ENCODE measurements at regions not wholly inside any gene's neighbourhood (a gene's known extent, or its start where the extent isn't known, plus 50 kb on each side); places are given as distances from the start of the nearest gene placed in this dataset.

GRCh38 chr16:51596247-51596646 is 445.2 kb upstream of the SALL1 start:
- Mint-ChIP-seq H3K27me3 (no peaks in the 10 kb centered on the region), H3K9me3 (peaks cover 6% of the 10 kb centered on the region), H3K4me3 (no peak overlapping the region), H3K4me1 (ENCODE audit: low read depth) (no peaks in the 10 kb centered on the region), H3K27ac (no peak overlapping the region), H3K36me3 (ENCODE audit: low read depth) (no peaks in the 10 kb centered on the region)
- Histone ChIP-seq H3K9me3 (ENCODE audit: control insufficient read depth in 1 of 2, insufficient read depth in 1 of 2, low read length in 2 of 2) (peaks cover 0 to 10% of the 10 kb centered on the region in 2 experiments), H3K4me1 (ENCODE audit: insufficient read depth, low read length) (no peaks in the 10 kb centered on the region), H3K27me3 (ENCODE audit: control insufficient read depth in 1 of 2, insufficient read depth in 2 of 2, low read length in 2 of 2) (no peaks in the 10 kb centered on the region), H3K36me3 (ENCODE audit: insufficient read depth, low read length) (no peaks in the 10 kb centered on the region), H3K4me3 (ENCODE audit: low read length) (no peak overlapping the region), H3K27ac (ENCODE audit: low read depth in 1 of 2, low read length in 2 of 2) (no peak overlapping the region)
- DNase-seq = no peak
- CTCF ChIA-PET = no interaction called here
- intact Hi-C loops (cut with DNase I, micrococcal nuclease) = no loop called here
- no peak for TF ChIP-seq CTCF (IDR thresholded peaks at IDR 0.05)
- POLR2A ChIA-PET = no interaction called here
- ATAC-seq (ENCODE audit: poor library complexity) = no peak

DNA sequence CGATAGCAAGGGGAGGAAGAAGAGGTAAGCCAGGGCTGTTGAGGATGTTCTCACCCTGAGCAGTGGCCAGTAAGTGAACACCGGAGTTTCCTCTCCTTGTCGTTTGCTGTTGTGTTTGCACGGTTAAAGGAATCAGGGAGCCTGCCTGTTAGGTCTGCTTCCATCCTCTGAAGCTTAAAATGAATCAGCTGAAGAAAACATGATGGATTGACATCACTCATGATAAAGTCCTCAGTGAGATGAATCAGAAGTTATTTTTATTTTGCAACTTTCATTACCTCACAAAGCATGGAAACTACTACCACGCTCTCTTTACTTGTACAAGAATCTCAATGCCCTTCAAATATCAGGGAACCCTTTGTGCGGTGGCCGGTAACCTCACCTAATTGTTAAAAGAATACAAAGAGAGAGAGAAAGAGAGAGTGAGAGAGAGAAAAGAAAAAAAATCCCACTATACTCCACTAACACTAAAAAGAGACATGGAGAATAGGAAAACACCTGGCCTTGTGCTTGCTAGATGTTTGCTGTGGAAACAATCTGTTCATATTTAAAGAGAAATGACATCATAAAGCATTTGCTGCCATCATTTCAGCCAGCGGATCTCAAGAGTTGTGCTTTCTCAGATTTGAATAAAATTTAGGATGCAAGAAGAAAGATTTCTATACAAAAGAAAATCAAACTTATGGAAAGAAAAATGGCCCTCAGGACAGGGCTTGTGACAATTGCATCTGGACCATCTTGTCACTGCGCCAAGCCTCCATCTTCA is 441.6 kb upstream of the SALL1 start:
- peaks cover 3% of the 10 kb centered on the region for H3K9me3 Mint-ChIP-seq
- H3K36me3 Mint-ChIP-seq (ENCODE audit: low read depth) = no peaks in the 10 kb centered on the region
- H3K4me1 Mint-ChIP-seq (ENCODE audit: low read depth) = no peaks in the 10 kb centered on the region
- Histone ChIP-seq H3K4me3 (ENCODE audit: low read length) (no peak overlapping the region), H3K9me3 (ENCODE audit: control insufficient read depth in 1 of 2, insufficient read depth in 1 of 2, low read length in 2 of 2) (peaks cover 0 to 6% of the 10 kb centered on the region in 2 experiments), H3K27ac (ENCODE audit: low read depth in 1 of 2, low read length in 2 of 2) (no peak overlapping the region), H3K36me3 (ENCODE audit: insufficient read depth, low read length) (no peaks in the 10 kb centered on the region), H3K27me3 (ENCODE audit: control insufficient read depth in 1 of 2, insufficient read depth in 2 of 2, low read length in 2 of 2) (no peaks in the 10 kb centered on the region), H3K4me1 (ENCODE audit: insufficient read depth, low read length) (no peaks in the 10 kb centered on the region)
- intact Hi-C loops (cut with DNase I, micrococcal nuclease) = no loop called here
- POLR2A ChIA-PET = no interaction called here
- H3K27ac Mint-ChIP-seq = no peak overlapping the region
- ATAC-seq (ENCODE audit: poor library complexity) = no peak
- TF ChIP-seq CTCF (IDR thresholded peaks at IDR 0.05) = no peak
- DNase-seq = no peak
- CTCF ChIA-PET = no interaction called here
- no peaks in the 10 kb centered on the region for H3K27me3 Mint-ChIP-seq
- no peak overlapping the region for H3K4me3 Mint-ChIP-seq

DNA sequence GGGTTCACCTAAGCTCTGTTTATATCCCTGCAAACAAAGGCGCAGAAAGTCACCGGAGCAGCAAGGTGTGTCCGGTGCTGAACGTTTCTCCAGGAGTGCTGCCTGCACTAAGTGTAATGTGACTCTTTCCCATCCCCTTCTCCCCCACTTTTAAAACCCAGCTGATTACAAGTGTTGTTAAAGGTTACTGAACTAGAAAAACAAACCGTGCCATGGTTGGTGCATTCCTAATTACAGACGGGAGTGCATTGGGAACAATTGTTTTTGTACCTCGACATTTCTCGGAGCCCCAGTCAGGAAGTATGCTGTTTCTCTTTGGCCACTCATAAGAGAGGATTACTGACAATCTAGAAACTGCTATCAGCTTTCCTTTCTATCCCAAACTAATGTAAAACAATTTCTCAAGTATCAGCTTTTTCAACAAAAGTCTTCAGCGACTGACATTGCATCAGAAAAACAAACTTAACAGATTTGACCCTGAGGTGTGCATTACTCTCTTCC is 441.0 kb upstream of the SALL1 start:
- Histone ChIP-seq H3K27ac (ENCODE audit: low read depth in 1 of 2, low read length in 2 of 2) (no peak overlapping the region), H3K27me3 (ENCODE audit: control insufficient read depth in 1 of 2, insufficient read depth in 2 of 2, low read length in 2 of 2) (no peaks in the 10 kb centered on the region), H3K4me3 (ENCODE audit: low read length) (no peak overlapping the region), H3K9me3 (ENCODE audit: control insufficient read depth in 1 of 2, insufficient read depth in 1 of 2, low read length in 2 of 2) (peaks cover 0 to 6% of the 10 kb centered on the region in 2 experiments), H3K4me1 (ENCODE audit: insufficient read depth, low read length) (no peaks in the 10 kb centered on the region), H3K36me3 (ENCODE audit: insufficient read depth, low read length) (no peaks in the 10 kb centered on the region)
- no peak overlapping the region for H3K4me3 Mint-ChIP-seq
- ATAC-seq (ENCODE audit: poor library complexity) (no peak), DNase-seq (no peak)
- CTCF ChIA-PET = no interaction called here
- intact Hi-C loops (cut with DNase I, micrococcal nuclease) = no loop called here
- TF ChIP-seq CTCF (IDR thresholded peaks at IDR 0.05) = no peak
- POLR2A ChIA-PET = no interaction called here
- no peak overlapping the region for H3K27ac Mint-ChIP-seq
- H3K27me3 Mint-ChIP-seq = no peaks in the 10 kb centered on the region
- no peaks in the 10 kb centered on the region for H3K4me1 Mint-ChIP-seq (ENCODE audit: low read depth)
- H3K36me3 Mint-ChIP-seq (ENCODE audit: low read depth) = no peaks in the 10 kb centered on the region
- peaks cover 3% of the 10 kb centered on the region for H3K9me3 Mint-ChIP-seq
